ENCODE measurements at regions not wholly inside any gene's neighbourhood (a gene's known extent, or its start where the extent isn't known, plus 50 kb on each side); places are given as distances from the start of the nearest gene placed in this dataset.

DNA sequence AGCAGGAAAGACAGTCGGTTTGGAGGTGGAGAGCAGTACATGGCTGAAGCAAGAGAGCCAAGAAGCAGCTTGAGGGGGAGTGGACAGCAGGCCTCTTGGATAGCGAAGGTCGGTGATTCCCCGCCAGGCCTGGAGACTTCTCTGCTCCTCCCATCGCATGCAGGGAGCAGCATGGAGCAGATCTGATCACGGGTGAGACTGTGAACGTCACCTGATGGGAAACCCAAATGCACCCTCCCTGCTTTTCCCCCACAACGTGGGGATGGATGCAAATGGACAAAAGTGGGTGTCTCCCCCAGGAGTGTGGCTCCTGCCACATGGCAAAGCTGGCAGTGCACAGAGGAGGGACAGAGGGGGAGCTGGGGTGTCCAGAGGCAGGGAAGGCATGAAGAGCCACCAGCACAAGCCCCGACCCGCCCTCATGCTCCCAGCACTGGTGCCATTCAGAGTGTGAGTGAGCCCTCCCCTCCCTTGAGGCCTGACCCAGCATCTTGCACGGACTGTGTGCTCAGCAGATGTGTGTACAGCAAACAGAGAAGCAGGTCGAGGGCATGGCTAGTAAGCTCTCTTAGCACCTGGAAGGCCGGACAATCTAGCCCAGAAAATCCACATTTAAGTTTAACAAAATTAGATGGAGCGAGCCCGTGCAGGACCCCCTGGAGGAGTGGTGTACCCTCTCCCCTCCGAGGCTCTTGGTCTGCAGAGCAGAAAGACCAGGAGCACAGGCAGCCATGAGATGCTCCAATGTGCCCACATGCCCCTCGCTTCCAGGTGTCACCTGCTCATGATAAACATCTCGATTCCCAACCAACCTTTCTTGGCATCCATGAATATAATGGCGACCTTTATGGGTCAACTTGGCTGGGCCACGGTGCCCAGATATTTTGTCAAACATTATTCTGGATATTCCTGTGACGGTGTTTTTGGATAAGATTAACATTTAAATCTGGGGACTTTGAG is 661.7 kb downstream of the TBC1D22A start:
- DNase-seq (ENCODE audit: low spot score) (no peak), ATAC-seq (ENCODE audit: low read depth) (no peak)
- Histone ChIP-seq H3K4me3 (ENCODE audit: severe bottlenecking) (no peak overlapping the region), H3K4me1 (ENCODE audit: insufficient read depth, poor library complexity, severe bottlenecking) (no peaks in the 10 kb centered on the region), H3K36me3 (ENCODE audit: low read depth) (no peaks in the 10 kb centered on the region), H3K9me3 (ENCODE audit: severe bottlenecking) (no peaks in the 10 kb centered on the region), H3K27me3 (ENCODE audit: insufficient read depth, poor library complexity, severe bottlenecking) (no peaks in the 10 kb centered on the region), H3K27ac (ENCODE audit: poor library complexity, severe bottlenecking) (no peak overlapping the region)
- TF ChIP-seq, protein P1, sequence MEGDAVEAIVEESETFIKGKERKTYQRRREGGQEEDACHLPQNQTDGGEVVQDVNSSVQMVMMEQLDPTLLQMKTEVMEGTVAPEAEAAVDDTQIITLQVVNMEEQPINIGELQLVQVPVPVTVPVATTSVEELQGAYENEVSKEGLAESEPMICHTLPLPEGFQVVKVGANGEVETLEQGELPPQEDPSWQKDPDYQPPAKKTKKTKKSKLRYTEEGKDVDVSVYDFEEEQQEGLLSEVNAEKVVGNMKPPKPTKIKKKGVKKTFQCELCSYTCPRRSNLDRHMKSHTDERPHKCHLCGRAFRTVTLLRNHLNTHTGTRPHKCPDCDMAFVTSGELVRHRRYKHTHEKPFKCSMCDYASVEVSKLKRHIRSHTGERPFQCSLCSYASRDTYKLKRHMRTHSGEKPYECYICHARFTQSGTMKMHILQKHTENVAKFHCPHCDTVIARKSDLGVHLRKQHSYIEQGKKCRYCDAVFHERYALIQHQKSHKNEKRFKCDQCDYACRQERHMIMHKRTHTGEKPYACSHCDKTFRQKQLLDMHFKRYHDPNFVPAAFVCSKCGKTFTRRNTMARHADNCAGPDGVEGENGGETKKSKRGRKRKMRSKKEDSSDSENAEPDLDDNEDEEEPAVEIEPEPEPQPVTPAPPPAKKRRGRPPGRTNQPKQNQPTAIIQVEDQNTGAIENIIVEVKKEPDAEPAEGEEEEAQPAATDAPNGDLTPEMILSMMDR (IDR thresholded peaks at IDR 0.05; ENCODE audit: poor library complexity, severe bottlenecking) = no peak

DNA sequence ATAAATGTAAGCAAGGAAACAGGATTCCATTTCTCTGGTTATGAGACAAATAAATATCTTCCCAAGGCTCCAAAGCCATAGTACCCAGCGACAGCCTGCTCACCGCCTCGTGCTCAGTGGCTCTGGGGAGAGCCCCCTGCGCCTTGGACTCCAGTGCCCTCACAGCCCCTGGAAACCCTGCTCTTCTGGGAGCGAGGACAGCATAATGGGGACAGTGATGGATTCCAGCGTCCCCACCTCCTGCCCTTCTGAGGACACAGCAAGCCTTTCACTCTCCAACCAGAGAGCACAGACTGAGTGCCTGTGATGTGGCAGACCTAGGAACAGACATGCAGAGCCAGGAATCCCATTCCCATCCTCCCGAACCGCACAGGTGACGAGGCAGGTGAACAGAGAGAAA is 660.8 kb downstream of the TBC1D22A start:
- Histone ChIP-seq H3K27ac (ENCODE audit: poor library complexity, severe bottlenecking) (no peak overlapping the region), H3K9me3 (ENCODE audit: severe bottlenecking) (no peaks in the 10 kb centered on the region), H3K27me3 (ENCODE audit: insufficient read depth, poor library complexity, severe bottlenecking) (no peaks in the 10 kb centered on the region), H3K4me3 (ENCODE audit: severe bottlenecking) (no peak overlapping the region), H3K4me1 (ENCODE audit: insufficient read depth, poor library complexity, severe bottlenecking) (no peaks in the 10 kb centered on the region), H3K36me3 (ENCODE audit: low read depth) (no peaks in the 10 kb centered on the region)
- TF ChIP-seq, protein P1 (IDR thresholded peaks at IDR 0.05; ENCODE audit: poor library complexity, severe bottlenecking) = no peak
- no peak for DNase-seq (ENCODE audit: low spot score)
- no peak for ATAC-seq (ENCODE audit: low read depth)

- no peak for ATAC-seq (ENCODE audit: low read depth)
Observed at GRCh38 chr22:47422736-47423135, 660.3 kb downstream of the TBC1D22A start.

DNA sequence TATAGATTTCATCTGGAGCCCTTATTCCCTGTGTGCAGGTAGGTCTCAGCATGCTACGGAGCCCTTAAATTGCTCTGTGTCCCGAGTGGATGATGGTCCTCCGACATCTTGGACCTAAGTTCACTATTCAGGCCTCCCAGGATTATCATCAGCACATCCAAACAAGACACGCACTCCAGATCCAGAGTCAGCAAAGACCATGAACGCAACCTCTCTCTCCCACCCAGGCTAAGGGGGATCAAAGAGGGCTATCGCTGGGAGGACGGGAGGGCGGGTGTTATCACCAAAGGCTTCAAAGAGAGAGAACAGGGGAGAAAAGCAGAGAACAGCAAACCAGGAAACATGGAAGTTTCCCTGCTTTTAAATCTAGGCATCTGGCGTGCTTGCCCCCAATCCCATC is 659.4 kb downstream of the TBC1D22A start:
- DNase-seq (ENCODE audit: low spot score) (no peak), ATAC-seq (ENCODE audit: low read depth) (no peak)
- no peaks in the 10 kb centered on the region for H3K27me3 ChIP-seq (ENCODE audit: insufficient read depth, poor library complexity, severe bottlenecking)
- H3K4me1 ChIP-seq (ENCODE audit: insufficient read depth, poor library complexity, severe bottlenecking) = no peaks in the 10 kb centered on the region
- no peak overlapping the region for H3K27ac ChIP-seq (ENCODE audit: poor library complexity, severe bottlenecking)
- H3K9me3 ChIP-seq (ENCODE audit: severe bottlenecking) = no peaks in the 10 kb centered on the region
- TF ChIP-seq, protein P1 (IDR thresholded peaks at IDR 0.05; ENCODE audit: poor library complexity, severe bottlenecking) = no peak
- no peak overlapping the region for H3K4me3 ChIP-seq (ENCODE audit: severe bottlenecking)
- H3K36me3 ChIP-seq (ENCODE audit: low read depth) = no peaks in the 10 kb centered on the region

More at GRCh38 chr22:47422736-47423135, 660.3 kb downstream of the TBC1D22A start:
- Histone ChIP-seq H3K4me3 (ENCODE audit: severe bottlenecking) (no peak overlapping the region), H3K9me3 (ENCODE audit: severe bottlenecking) (no peaks in the 10 kb centered on the region), H3K27me3 (ENCODE audit: insufficient read depth, poor library complexity, severe bottlenecking) (no peaks in the 10 kb centered on the region), H3K27ac (ENCODE audit: poor library complexity, severe bottlenecking) (no peak overlapping the region), H3K36me3 (ENCODE audit: low read depth) (no peaks in the 10 kb centered on the region), H3K4me1 (ENCODE audit: insufficient read depth, poor library complexity, severe bottlenecking) (no peaks in the 10 kb centered on the region)
- DNase-seq (ENCODE audit: low spot score) = no peak
- TF ChIP-seq, protein P1 (IDR thresholded peaks at IDR 0.05; ENCODE audit: poor library complexity, severe bottlenecking) = no peak

DNA sequence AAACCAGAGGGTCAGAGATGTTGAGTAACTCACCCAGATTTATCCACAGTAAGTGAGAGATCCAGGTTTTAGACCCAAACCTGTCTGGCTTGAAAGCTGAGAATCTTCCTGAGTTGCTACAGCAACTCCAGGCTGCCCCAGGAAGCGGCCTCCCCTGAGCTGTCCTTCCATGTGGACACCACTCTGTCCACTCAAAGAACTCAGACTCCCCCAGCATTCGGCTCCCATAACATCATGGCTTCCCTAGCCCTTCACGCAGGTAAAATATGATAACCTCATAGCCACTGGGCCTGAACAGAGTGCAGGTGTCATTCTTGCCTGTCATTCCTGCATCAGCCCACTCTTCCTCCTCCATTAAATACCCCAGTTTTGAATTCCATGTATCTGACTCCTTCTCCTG is 657.8 kb downstream of the TBC1D22A start:
- Histone ChIP-seq H3K36me3 (ENCODE audit: low read depth) (no peaks in the 10 kb centered on the region), H3K27me3 (ENCODE audit: insufficient read depth, poor library complexity, severe bottlenecking) (no peaks in the 10 kb centered on the region), H3K9me3 (ENCODE audit: severe bottlenecking) (no peaks in the 10 kb centered on the region), H3K4me3 (ENCODE audit: severe bottlenecking) (no peak overlapping the region), H3K27ac (ENCODE audit: poor library complexity, severe bottlenecking) (no peak overlapping the region), H3K4me1 (ENCODE audit: insufficient read depth, poor library complexity, severe bottlenecking) (no peaks in the 10 kb centered on the region)
- ATAC-seq (ENCODE audit: low read depth) = no peak
- TF ChIP-seq, protein P1 (IDR thresholded peaks at IDR 0.05; ENCODE audit: poor library complexity, severe bottlenecking) = no peak
- no peak for DNase-seq (ENCODE audit: low spot score)
